T-helper 17 cell (primary cell): ENCODE measurements at regions not wholly inside any gene's neighbourhood (a gene's known extent, or its start where the extent isn't known, plus 50 kb on each side); places are given as distances from the start of the nearest gene placed in this dataset.
"Not testable (repeated sequence)": the region's sequence is repeated elsewhere in the genome, so short reads cannot be mapped to it uniquely, and the experiment has no call there.

ENCODE experiments used
- ATAC-seq: fragments of 150-1000 bp; cut with Tn5 transposase; 2 replicates; pipeline ENCODE4 v1.10.0; 2021; ENCODE audit warnings: mild to moderate bottlenecking, moderate library complexity
- DNase-seq, 3 donors: peaks; one replicate each; pipeline versions ENCODE4 v3.0.0 to v3.0.0-alpha.2; 2020 to 2021
- H3K9me3 ChIP-seq: one replicate; pipeline ENCODE4 v1.7.0; 2013; ENCODE audit warnings: low read length, mild to moderate bottlenecking; ENCODE audit not compliant: control insufficient read depth, poor library complexity, severe bottlenecking
- H3K27ac Mint-ChIP-seq: one replicate; pipeline ENCODE4 v1.8.0; 2022; ENCODE audit warnings: mild to moderate bottlenecking, moderate library complexity, mixed read lengths
- H3K27me3 Mint-ChIP-seq: one replicate; pipeline ENCODE4 v1.8.0; 2022; ENCODE audit warnings: mixed read lengths
- H3K36me3 Mint-ChIP-seq: one replicate; pipeline ENCODE4 v1.8.0; 2022; ENCODE audit warnings: low read depth, mixed read lengths
- H3K4me1 Mint-ChIP-seq: one replicate; pipeline ENCODE4 v1.8.0; 2022; ENCODE audit warnings: mild to moderate bottlenecking, mixed read lengths
- H3K4me3 Mint-ChIP-seq: one replicate; pipeline ENCODE4 v1.8.0; 2022; ENCODE audit warnings: mild to moderate bottlenecking, moderate library complexity, mixed read lengths

- not testable (repeated sequence) for H3K36me3 Mint-ChIP-seq, H3K4me3 Mint-ChIP-seq, H3K9me3 ChIP-seq, H3K27ac Mint-ChIP-seq, H3K4me1 Mint-ChIP-seq, DNase-seq, ATAC-seq
- peaks cover 12% of the 10 kb centered on the region for H3K27me3 Mint-ChIP-seq
These were observed 383.6 kb upstream of the MAF start for GRCh38 chr16:79984149-79984548.

GRCh38 chr16:79982862-79983261 lies 382.3 kb upstream of the MAF start:
- no peak for ATAC-seq
- no peak for DNase-seq
- Mint-ChIP-seq H3K27me3 (peaks cover 11% of the 10 kb centered on the region), H3K4me3 (no peak overlapping the region), H3K27ac (no peak overlapping the region), H3K4me1 (no peaks in the 10 kb centered on the region), H3K36me3 (no peaks in the 10 kb centered on the region)
- no peaks in the 10 kb centered on the region for H3K9me3 ChIP-seq

GRCh38 chr16:79982361-79982760 lies 381.8 kb upstream of the MAF start:
- no peak for DNase-seq
- no peaks in the 10 kb centered on the region for H3K9me3 ChIP-seq
- H3K4me3 Mint-ChIP-seq = no peak overlapping the region
- H3K27me3 Mint-ChIP-seq = peaks cover 6% of the 10 kb centered on the region
- H3K27ac Mint-ChIP-seq = no peak overlapping the region
- no peaks in the 10 kb centered on the region for H3K4me1 Mint-ChIP-seq
- no peak for ATAC-seq
- H3K36me3 Mint-ChIP-seq = no peaks in the 10 kb centered on the region

- Mint-ChIP-seq H3K36me3 (no peaks in the 10 kb centered on the region), H3K27ac (no peak overlapping the region), H3K4me1 (no peaks in the 10 kb centered on the region), H3K27me3 (peaks cover 4% of the 10 kb centered on the region), H3K4me3 (no peak overlapping the region)
- ATAC-seq = no peak
- no peak for DNase-seq
- H3K9me3 ChIP-seq = no peaks in the 10 kb centered on the region
These were observed 381.3 kb upstream of the MAF start for GRCh38 chr16:79981814-79982213.

GRCh38 chr16:79980650-79981521 lies 380.3 kb upstream of the MAF start:
- Mint-ChIP-seq H3K27me3 (peaks cover 4% of the 10 kb centered on the region), H3K36me3 (no peaks in the 10 kb centered on the region), H3K4me3 (no peak overlapping the region), H3K27ac (no peak overlapping the region), H3K4me1 (no peaks in the 10 kb centered on the region)
- H3K9me3 ChIP-seq = no peaks in the 10 kb centered on the region
- DNase-seq (no peak), ATAC-seq (no peak)

- Mint-ChIP-seq H3K27me3 (peaks cover 4% of the 10 kb centered on the region), H3K36me3 (no peaks in the 10 kb centered on the region), H3K27ac (peak overlapping the region; percentile 41), H3K4me1 (no peaks in the 10 kb centered on the region), H3K4me3 (no peak overlapping the region)
- ATAC-seq = no peak
- H3K9me3 ChIP-seq = no peaks in the 10 kb centered on the region
- no peak for DNase-seq
These were observed 377.7 kb upstream of the MAF start for GRCh38 chr16:79977940-79978836.

- Mint-ChIP-seq H3K4me1 (no peaks in the 10 kb centered on the region), H3K4me3 (no peak overlapping the region), H3K27ac (no peak overlapping the region), H3K27me3 (peaks cover 3% of the 10 kb centered on the region), H3K36me3 (no peaks in the 10 kb centered on the region)
- no peak for ATAC-seq
- no peaks in the 10 kb centered on the region for H3K9me3 ChIP-seq
- no peak for DNase-seq
These were observed 372.8 kb upstream of the MAF start for GRCh38 chr16:79973320-79973719.

GRCh38 chr16:79972053-79972704 lies 371.6 kb upstream of the MAF start:
- Mint-ChIP-seq H3K27ac (no peak overlapping the region), H3K4me1 (no peaks in the 10 kb centered on the region), H3K36me3 (no peaks in the 10 kb centered on the region), H3K4me3 (no peak overlapping the region), H3K27me3 (peaks cover 6% of the 10 kb centered on the region)
- ATAC-seq = no peak
- H3K9me3 ChIP-seq = no peaks in the 10 kb centered on the region
- DNase-seq = no peak

GRCh38 chr16:79971237-79971572 lies 370.7 kb upstream of the MAF start:
- H3K27me3 Mint-ChIP-seq = peaks cover 11% of the 10 kb centered on the region
- no peaks in the 10 kb centered on the region for H3K36me3 Mint-ChIP-seq
- DNase-seq (no peak), ATAC-seq (no peak)
- no peak overlapping the region for H3K4me3 Mint-ChIP-seq
- no peaks in the 10 kb centered on the region for H3K4me1 Mint-ChIP-seq
- no peak overlapping the region for H3K27ac Mint-ChIP-seq
- H3K9me3 ChIP-seq = no peaks in the 10 kb centered on the region

GRCh38 chr16:79970551-79971236 lies 370.2 kb upstream of the MAF start:
- H3K4me1 Mint-ChIP-seq = no peaks in the 10 kb centered on the region
- H3K4me3 Mint-ChIP-seq = no peak overlapping the region
- no peak for ATAC-seq
- no peaks in the 10 kb centered on the region for H3K9me3 ChIP-seq
- no peak for DNase-seq
- no peak overlapping the region for H3K27ac Mint-ChIP-seq
- H3K27me3 Mint-ChIP-seq = peaks cover 11% of the 10 kb centered on the region
- no peaks in the 10 kb centered on the region for H3K36me3 Mint-ChIP-seq

- Mint-ChIP-seq H3K36me3 (no peaks in the 10 kb centered on the region), H3K4me3 (no peak overlapping the region), H3K4me1 (no peaks in the 10 kb centered on the region), H3K27ac (no peak overlapping the region), H3K27me3 (peaks cover 11% of the 10 kb centered on the region)
- H3K9me3 ChIP-seq = no peaks in the 10 kb centered on the region
- ATAC-seq = no peak
- DNase-seq = no peak
These were observed 369.6 kb upstream of the MAF start for GRCh38 chr16:79970087-79970486.

- DNase-seq (no peak), ATAC-seq (no peak)
- no peaks in the 10 kb centered on the region for H3K9me3 ChIP-seq
- no peak overlapping the region for H3K4me3 Mint-ChIP-seq
- peaks cover 11% of the 10 kb centered on the region for H3K27me3 Mint-ChIP-seq
- no peaks in the 10 kb centered on the region for H3K4me1 Mint-ChIP-seq
- no peak overlapping the region for H3K27ac Mint-ChIP-seq
- H3K36me3 Mint-ChIP-seq = no peaks in the 10 kb centered on the region
These were observed 368.9 kb upstream of the MAF start for GRCh38 chr16:79969458-79969857.

- Mint-ChIP-seq H3K36me3 (no peaks in the 10 kb centered on the region), H3K4me1 (no peaks in the 10 kb centered on the region), H3K4me3 (no peak overlapping the region), H3K27ac (no peak overlapping the region), H3K27me3 (peaks cover 11% of the 10 kb centered on the region)
- no peak for ATAC-seq
- no peaks in the 10 kb centered on the region for H3K9me3 ChIP-seq
- DNase-seq = no peak
These were observed 365.7 kb upstream of the MAF start for GRCh38 chr16:79966226-79966625.
